ENCODE measurements at regions not wholly inside any gene's neighbourhood (a gene's known extent, or its start where the extent isn't known, plus 50 kb on each side); places are given as distances from the start of the nearest gene placed in this dataset.
"Not testable (repeated sequence)": the region's sequence is repeated elsewhere in the genome, so short reads cannot be mapped to it uniquely, and the experiment has no call there.

DNA sequence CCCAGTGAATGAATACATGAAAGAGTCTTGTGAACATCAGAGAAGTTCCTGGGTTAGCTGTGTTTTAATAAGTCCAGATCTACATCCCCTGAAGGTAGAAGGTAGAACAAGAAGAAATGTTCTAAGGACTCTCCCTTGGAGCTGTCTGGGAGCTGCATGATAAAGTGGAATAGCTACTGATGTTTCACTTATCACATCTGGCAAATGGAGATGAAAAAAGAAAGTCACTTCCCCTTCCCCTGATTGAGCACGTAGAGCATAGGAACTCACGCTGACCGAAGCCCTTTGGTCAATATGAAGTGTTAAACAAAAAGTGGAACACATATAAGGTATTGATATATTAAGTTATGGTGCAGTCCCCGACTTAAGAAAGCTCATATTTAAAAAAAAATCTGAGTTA is 53.2 kb upstream of the PARP1 start:
- DNase-seq, result no peak

DNA sequence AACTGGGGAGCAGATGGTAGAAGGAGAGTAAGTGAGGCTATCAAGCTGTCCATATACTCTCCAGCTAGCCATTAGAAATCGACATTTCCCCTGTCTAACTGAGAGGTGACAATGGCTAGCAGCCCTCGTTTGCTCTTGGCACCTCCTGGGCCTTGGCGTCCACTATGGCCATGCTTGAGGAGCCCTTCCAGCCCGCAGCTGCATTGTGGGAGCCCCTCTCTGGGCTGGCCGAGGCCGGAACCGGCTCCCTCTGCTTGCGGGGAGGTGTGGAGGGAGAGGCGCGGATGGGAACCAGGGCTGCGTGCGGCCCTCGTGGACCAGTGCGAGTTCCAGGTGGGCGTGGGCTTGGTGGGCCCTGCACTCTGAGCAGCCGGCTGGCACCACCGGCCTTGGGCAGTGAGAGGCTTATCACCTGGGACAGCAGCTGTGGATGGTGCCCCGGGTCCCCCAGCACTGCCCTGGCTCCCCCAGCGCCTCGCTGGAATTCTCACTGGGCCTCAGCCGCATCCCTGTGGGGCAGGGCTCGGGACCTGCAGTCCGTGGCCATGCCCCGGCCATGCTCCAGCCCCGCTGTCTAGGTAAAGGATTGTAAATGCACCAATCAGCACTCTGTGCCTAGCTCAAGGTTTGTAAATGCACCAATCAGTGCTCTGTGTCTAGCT is 56.2 kb upstream of the PARP1 start:
- no peak for DNase-seq

DNA sequence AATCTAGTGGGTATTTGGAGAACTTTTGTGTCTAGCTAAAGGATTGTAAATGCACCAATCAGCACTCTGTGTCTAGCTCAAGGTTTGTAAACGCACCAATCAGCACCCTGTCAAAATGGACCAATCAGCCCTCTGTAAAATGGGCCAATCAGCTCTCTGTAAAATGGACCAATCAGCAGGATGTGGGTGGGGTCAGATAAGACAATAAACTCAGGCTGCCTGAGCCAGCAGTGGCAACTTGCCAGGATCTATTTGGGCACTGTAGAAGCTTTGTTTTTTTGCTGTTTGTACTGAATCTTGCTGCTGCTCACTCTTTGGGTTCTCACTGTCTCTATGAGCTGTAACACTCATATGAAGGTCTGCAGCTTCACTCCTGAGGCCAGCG is 56.7 kb upstream of the PARP1 start:
- not testable (repeated sequence) for DNase-seq

DNA sequence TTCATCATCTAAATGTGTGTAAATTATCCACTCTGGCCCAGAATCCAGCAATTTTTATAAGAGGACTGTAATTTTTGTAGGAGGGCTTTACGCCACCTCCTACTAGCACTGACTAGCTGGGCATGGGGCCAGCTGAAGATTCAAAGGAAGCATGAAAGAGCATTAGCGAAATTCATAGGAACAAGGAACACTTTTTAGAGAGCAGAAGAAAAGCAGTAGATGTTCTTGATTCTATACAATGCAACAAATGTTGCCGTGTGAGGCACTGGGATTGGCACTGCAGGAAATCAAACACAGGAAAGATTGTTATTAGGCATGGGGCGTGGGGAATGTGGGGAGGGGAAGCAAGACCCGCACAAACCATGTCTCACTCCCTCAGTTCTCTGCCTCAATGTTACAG is 58.4 kb upstream of the PARP1 start:
- no peak for DNase-seq

DNA sequence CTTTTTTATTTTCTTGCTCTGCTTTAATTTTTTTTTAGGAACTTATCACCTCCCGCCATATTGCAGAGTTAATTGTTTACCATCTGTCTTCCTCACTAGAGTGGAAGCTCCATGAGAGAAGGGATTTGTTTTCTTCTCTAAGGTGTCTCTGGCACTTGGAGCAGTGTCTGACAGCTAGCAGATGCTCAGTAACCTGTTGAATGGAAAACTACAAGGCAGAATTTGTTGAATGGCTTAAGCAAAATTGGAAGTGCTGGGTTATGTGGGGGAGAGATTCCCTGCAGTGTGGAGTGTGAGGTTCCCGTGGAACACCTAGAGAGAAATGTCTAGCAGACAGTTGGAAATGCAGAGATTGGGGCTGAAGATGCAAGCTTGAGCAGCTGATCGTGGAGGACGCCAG is 59.5 kb upstream of the PARP1 start:
- DNase-seq, result no peak

DNA sequence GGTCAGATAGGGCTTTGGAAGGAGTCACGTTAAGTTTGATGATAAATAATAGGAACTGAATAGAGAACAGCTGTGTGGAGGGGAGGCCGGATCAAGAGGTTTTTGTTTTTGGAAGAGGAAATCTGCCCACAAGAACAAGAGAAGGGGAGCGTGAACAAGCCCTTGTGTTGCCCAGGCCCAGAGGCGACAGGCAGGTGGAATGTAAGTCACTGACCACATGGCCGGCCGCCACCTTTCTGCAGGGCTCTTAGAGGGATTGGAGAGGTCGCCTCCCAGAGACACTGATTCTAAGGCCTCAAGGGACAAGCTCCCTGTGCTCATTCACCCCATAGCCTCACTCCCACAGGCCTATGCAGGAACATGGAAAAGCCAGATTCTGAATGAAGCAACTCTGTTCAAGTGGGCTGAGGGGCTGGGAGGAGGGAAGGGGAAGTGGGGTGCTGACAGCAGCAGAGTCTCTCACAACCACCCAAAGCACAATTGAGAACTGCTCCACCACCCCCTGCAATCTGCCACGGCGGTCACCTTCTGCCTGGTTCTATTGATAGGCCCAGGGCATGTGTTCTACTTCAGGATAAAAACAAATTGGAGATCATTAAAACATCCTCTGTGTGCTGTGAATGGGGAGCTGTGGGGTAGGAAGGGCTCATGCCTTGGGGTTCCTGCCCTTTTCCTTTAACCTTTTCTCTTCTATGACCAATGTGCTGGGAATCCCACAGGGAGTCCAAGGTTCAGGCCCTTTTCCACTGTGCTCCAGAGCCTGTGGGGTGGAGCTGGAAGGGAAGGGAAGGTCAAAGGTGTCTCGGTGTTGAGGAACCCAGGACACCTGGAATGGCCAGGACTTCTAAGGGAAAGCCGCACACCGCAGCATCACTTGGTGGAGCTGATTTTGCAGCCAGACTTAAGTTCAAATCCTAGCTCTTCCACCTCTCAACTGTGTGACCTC is 63.3 kb upstream of the PARP1 start:
- no peak for DNase-seq

DNA sequence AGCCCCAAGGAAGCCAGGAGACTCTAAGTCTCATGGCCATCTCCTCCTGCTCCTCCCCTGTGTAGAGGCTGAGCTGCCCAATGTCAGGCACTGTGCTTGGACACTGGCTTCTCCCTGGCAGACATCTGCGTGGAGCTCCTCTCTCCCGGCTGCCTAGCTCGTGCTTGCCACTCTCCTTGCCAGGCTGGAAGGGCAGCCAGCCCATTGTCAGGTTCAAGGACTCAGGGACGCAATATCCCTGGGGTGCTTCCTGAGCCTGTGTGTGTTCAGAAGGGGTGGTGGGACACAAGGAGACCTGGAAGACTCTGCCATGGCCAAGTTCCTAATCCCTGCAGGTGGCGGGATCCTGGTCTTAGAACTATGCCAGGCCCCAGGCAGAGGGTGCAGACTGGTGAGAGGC is 65.4 kb upstream of the PARP1 start:
- no peak for DNase-seq

DNA sequence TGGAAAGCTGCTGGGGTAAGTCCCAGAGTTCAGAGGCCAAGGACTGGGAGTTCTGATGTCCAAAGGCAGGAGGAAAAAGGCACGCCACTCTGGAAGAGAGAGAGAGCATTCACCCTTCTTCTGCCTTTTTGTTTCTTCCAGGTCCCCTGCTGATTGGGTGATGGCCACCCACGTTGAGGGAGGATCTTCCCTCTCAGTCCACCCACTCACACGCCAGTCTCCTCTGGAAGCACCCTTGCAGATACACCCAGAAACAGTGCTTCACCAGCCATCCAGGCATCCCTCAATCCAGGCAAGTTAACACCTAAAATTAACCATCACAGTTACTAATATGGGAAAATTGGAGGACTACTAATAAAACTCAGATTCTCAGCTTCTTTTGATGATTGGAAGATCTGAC is 66.1 kb upstream of the PARP1 start:
- no peak for DNase-seq

DNA sequence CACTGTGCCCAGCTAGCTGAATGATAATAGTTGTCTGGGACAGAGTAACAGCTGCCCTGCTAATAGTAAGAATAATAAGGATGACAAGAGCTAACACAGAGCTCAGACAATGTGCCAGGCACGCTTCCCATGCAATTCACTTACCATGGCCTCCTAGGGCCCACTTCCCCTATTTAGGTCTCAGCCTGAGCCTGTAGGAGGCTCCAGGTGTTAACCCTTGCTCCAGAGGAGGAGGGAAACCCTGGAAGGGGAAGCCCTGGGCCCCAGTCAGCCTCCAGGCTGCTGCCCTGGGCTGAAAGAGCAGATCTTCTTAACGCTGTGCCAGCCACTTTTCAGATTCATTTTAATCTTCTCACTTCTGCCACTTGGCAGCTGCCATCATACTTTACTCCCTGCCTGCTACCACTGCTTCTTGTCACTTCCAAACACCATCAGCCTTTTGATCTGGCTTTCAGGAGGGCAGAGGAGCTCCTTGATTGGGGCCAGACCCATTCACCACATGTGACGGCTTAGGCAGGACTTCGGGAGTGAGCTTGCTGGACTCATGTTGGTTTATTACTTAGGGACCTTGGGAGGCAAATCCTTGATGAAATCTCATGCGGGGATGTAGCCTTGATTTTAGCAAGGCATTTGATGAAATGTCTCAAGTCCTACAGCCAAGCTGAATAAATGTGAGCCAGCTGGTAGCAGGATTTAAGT is 66.7 kb upstream of the PARP1 start:
- DNase-seq, result peak; percentile 70 to 88

DNA sequence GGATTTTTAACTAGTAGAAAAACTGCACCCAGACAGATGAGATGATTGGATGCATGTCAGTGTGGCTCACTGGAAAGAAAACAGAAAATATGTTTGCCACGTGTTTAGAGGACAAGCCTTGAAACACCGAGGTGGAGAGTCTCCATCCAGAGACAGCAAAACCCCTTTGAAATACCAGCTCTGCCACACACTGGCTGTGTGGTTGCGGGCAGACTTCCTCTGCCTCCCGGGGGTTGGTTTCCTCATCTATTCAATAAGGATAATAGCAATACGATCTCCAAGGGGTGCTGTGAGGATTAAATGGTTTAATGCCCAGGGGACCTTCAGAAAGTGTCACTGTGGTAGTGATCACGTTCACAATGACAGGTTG is 67.2 kb upstream of the PARP1 start:
- peak; percentile 67 to 88 for DNase-seq

DNA sequence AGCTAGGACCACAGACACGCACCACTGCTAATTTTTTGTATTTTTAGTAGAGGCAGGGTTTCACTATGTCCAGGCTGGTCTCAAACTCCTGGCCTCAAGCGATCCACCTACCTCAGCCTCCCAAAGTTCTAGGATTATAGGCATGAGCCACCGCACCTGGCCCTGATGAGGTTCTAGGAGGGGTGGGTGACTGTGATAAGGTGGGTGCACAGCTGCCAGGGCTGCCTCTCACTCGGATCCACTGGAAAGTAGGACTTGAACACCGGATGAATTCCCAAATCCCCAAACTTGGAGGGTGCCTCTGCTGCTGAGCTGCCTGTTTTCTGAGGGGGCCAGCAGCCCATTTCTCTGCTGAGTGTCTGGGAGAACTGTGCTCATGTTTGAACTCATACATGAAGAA is 68.2 kb upstream of the PARP1 start:
- no peak for DNase-seq

DNA sequence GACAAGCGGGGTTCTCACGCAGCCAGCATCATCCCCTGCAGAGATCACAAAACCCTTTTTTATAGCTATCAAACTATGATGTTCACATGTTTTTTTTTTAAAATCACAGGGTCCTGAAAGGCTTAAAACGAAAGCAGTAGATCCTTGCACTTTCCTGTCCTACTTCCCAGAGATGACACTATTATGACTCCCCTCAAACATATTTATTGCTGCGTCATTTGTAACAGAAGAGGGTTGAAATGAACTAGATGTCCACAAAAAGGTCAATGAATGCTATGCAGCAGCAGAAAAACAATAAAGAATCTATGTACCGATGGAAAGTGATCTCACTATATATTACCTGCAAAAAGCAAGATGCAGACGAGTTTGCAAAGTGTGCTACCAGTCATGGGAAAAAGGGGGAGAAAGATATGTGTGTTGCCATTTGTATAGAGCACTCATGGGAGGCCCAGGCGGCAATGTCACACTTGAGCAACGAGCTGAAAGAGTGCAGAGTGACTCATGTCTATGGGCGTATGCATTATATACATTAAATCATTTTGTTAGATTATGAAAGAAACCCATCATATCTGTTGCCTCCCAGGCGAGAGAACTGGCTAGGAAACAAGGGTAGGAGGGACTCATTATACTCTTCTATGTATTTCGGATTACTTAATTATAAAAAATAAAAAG is 68.9 kb upstream of the PARP1 start:
- DNase-seq, result peak in 1 of 2 experiments; percentile 30

DNA sequence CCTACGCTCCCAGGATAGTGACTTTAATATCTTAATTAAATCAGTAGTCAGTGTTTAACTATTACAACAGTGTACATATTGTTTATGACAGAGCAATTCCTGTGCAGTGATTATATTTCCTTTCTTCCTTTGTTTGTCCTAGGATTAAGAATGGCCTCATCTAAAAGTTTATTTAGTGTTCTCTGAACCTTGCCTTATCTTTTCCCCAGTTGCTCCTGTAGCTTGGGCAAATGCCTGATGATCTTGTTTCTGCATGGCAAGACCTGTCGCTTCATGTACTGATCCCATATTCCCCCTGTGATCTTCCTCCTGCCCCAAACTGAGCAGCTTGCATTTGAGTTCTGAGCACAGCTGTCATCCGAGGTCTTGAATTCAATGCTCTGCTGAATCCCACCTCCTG is 69.1 kb upstream of the STUM start:
- peak; percentile 33 to 83 for DNase-seq

DNA sequence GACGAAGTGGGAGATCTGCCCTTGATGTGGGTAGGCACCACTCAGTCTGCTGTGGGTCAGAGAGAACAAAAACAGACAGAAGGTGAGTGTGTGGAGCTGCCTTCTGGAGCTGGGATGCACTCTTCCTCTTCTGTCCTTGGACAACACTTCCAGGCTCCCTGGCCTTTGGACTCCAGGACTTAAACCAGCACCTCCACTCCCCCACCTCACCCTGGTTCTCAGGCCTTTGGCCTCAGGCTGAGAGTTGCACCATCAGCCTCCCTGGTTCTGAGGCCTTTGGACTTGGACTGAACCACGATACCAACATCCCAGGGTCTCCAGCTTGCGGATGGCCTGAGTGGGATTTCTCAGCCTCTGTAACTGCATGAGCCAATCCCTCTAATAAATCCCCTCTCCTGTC is 68.1 kb upstream of the STUM start:
- DNase-seq, result peak in 1 of 2 experiments; percentile 43

DNA sequence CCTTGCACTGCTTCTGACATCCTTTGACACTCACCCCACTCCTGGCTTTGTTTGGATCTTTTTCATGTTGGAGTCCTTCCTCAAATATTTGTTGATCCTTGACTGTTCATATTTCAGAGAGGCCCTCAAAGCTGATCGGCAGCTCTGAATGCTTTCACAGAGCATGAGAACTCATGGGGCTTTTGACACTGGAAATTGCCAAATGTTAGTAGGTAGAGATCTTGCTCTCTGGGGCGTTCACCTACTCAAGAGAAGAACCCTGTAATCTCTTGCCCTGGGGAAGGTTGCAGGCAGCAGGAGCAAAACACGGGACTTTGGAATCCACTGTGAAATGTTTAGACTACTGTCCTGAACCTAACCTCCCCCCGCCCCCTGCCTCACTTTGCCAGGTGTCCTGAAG is 67.4 kb upstream of the STUM start:
- peak; percentile 25 to 69 for DNase-seq

DNA sequence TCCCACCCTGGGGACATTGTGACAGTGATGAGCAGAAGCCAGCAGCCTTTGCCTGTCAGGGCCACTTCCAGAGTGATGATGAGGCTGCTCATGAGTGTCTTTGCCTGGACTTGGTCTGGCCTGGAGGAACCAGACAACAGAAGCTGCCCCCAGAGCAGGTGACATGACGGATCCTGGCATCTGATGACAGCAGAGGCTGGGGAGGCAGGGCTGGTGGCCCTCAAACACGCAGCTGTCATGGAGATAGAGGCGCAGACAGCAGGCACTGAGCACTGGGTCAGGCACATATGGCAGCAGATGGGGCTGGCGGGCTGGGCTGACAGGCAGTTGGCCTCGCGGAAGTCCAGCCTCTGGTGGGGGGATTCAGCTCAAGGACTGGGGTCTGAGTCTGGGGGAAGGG is 66.4 kb upstream of the STUM start:
- peak; percentile 71 to 93 for DNase-seq

DNA sequence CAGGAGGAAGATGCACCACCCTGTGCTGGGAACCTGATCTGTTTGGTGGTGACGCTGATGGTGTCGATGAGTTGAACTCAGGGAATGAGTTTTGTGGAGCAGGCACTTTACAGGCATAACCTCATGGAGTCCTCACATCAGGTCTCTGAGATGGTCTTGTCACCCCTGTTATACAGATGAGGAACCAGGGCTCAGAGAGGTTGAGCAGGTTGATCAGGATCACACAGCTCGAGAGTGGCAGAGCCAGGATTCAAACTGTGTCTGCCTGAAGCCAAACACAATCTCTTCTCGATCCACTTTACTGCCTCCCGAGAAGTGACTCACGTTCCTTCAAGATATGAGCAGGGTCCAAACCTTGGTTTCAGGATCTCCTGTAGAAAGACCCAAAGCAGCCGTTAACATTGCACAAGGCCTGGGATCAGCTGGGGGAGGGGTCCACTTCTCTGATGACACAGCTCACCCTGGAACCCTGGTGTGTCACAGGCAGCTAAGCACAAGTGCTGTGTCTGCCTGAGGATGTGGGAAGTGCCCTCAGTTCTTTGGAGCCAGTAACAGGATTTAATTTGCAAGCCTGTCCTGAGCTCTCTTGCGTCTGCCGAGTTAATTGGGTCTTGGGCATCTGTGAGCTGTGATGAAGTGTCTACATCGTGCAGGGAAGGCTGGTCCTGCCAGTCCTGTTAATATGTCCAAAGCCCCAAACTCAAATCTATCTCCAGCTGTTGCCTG is 65.4 kb upstream of the STUM start:
- DNase-seq, result peak; percentile 96 to 99

DNA sequence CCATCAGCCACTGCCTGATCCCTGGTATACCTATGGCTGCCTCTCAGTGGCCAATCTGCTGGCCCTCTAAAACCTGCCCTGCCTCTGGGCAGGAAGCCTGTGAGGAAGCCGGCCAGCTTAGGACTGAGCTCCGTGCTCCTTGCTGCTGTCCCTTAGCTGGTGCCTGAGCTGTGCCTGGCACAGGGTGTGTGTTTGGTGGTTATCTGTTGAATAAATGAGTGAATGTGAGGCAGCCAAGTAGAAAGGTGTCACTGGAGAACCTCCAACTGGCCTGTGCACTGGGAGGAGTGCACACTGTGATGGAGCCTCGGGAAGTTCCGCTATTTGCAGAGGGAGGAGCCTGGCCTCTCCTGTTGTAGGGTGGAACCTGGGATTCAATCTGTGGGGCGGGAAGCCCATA is 63.4 kb upstream of the STUM start:
- no peak for DNase-seq

DNA sequence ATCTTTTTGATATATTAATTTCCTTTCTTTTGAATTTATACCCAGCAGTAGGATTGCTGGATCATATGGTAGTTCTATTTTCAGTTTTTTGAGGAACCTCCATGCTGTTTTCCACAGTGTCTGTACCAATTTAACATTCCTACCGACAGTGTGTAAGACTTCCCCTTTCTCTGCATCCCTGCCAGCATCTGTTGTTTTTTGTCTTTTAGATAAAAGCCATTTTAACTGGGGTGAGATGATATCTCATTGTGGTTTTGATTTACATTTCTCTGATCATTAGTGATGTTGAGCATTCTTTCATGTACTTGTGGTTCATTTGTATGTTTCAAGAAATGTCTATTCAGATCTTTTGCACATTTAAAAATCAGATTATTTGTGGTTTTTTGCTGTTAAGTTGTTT is 62.4 kb upstream of the STUM start:
- no peak for DNase-seq

DNA sequence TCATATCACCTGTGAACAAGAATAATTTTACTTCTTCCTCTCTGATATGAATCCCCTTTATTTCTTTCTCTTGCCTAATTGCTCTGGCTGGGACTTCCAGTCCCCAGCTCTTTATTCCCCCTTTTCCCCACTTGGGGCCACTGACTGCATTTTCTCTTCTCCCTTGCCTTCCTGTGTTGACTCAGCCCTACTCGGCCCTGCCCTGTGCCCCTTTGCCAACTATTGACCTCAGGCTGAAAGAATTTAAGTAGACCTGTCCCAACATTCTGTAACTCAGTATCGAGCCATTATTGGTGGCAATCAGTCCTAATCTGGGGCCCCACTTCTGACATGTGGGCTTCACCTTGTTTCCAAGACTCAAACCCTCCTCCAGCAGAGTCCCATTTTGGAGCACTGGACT is 60.6 kb upstream of the STUM start:
- DNase-seq, result no peak

DNA sequence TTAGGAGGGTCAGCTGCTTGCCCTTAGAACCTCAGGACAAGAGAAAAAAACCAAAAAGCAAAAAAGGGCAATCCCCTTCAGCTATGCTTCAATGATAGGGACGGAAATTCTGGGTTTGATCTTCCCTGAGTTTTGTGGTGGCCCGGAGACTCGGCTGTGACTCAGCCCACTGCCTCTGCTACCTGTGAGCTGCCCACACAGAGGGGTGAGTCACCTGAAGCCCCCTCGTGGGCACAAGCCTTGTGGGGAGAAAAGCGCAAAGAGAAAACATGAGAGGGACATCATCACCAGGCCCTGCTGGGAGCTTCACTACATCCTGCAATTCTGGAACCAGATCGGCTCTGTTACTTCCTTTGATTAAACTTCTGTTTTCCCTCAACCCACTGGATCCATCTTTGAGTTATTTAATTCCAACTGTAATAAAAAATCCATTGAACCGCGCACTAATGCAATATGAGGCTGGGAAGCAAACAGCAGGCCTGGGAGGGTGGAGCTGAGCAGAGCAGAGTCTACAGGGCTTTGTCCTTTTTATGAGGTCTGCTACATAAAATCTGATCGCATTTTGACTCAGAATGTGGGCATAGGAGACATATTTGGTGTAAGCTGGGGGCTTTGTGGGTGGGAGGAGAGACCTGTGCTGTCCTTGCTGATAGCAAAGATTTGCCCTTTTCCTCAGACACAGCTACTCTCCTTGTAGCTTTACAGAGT is 58.7 kb upstream of the STUM start:
- DNase-seq, result no peak

DNA sequence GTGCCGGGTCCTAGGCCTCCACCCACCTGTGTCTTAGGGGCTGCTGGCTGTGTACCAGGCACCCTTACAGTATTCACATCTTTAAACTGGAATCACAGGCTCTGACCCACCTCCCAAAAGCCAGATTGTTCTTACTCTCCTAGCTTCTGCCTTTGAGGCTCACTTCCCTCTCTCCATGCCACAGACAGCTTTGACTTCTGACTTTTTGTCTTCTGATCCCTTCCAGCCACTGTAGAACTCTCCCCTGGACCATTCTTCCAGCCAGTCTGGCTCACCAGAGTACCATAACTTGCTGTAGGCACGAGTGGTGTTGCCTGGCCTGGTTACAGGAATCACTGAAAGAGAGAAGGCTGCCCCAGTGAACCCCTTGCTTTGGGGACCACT is 58.1 kb upstream of the STUM start:
- no peak for DNase-seq
